Stimulated activated CD4-positive, alpha-beta T cell treated with anti-CD3 and anti-CD28 coated beads, Interleukin-1b, Interleukin-23, amount 100 ng/mL, for 4 hours (primary cell): ENCODE measurements at regions not wholly inside any gene's neighbourhood (a gene's known extent, or its start where the extent isn't known, plus 50 kb on each side); places are given as distances from the start of the nearest gene placed in this dataset.
"Not testable (repeated sequence)": the region's sequence is repeated elsewhere in the genome, so short reads cannot be mapped to it uniquely, and the experiment has no call there.

Experiments
- DNase-seq, 2 donors: peaks; one replicate each; pipeline ENCODE4 v3.0.0-alpha.2; 2020; ENCODE audit warnings: low read depth in 2 of 2

GRCh38 chr6:163747058-163747457 is 332.5 kb downstream of the QKI start:
- DNase-seq = not testable (repeated sequence)

DNA sequence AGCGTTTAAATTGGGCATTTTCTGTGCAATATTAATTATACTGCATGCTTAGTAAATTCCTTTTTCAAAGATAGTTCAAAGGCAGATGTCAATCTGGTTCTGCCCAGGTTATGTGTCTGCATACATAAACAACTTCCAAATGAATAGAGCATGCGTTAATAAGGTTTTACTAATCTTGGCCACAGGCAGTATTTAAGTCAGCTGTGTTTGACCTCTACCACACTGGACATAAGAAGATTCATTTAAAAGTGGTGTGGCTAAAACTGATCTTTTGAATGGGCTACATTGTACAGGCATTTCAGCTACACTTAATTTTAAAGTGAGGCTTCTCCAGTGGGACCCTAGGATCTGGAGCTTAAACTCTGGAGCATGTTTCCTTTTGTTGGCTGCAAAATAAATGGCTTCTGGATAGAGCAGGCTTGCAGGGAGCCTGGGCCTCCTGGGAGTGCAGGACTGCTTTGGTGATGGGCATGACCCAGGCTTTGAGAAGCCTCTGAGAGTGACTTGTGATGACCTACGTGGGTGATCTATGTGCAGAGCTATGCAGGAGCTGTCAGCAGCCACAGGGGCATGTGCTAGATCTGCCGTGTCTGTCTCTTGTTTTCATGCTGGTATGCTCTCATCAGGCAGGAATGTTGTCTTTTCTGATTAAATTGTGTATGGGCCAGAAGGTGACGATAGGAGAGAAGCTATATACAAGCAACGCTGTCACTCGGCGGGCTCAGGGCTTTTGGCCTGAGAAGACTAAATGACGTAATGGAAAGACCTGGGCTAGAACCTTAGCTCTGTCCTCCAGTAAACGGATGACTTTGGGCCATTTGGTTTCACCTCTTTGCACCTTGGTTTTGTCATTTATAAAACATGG is 331.2 kb downstream of the QKI start:
- DNase-seq = no peak

DNA sequence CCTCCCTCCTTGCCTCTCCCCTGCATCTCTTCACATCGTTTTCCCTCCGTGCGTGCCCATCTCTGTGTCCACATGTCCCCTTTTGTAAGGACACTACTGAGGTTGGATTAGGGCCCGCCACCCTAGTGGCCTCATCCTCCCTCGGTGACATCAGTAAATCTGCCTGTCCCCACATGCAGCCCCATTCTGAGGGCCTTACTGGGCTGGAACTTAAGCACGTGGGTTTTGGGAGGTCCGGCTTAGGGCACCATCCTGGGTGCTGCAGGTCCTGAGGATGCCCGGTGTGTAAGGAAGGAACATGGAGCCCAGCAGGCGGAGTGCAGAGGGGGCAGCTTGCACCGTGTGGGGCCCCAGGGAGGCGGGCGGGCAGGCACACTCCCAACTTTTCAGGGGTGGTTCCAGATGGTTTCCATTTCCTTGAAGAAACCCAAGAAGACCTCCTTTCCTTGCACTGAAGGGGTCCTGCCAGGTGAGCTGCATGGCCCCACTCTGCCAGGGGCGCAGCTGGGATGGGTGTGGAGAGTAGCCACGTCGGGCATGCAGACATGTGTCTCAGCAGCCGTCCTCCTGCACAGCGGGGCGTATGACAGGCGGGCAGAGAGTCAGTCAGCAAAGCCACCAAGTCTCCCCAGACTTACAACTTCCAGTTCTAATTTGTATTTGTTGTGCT is 329.9 kb downstream of the QKI start:
- no peak for DNase-seq

DNA sequence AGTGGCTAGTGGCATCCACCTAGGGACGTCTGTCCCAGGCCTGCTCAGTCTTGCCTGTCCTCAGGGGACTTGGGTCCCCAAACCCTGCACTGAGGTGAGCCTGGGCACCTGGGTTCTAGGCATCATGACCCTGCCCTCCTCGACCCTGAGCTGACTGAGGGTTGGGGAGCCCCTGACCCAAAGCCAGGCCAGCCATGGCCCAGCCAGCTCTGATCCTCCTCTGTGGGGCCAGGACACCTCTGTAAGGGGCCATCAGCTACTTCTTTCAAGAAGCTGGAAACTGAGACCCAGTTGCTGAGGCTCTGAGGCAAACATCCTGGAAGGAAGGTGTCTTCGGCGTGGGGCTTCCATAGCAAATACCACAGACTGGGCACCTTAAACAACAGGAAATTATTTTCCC is 329.3 kb downstream of the QKI start:
- no peak for DNase-seq

DNA sequence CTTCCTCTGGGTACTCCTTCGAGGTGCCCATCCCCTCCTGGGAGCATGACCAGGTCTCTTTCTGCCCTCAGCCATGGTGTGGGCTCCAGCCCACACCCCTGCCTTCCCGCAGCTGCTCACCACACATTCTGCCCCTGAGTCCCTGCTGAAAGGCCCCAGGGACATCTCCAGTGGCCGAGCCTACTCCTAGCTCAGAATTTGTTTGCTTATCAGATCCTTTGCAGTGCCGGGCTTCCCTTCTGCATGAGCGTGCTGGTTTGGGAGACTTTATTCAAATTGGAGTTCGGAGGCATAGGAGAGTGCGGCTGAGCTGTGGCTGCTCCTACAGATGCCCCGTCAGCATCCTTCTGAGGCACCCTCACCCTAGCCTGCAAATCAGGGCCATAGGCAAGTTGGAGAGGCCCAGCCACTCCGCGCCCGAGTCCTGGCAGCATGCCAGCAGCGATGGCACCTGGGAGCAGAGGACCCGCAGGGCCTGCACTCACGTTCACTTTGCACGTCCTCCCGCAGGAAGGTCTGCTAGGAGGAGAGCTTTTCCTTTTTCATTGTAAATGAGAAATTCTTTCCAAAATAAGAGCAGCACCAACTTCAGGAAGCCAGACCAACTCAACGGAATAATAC is 327.3 kb downstream of the QKI start:
- no peak for DNase-seq

- no peak for DNase-seq
Measured at GRCh38 chr6:163741342-163741741, 326.8 kb downstream of the QKI start.

- no peak for DNase-seq
Measured at GRCh38 chr6:163739966-163740365, 325.4 kb downstream of the QKI start.

GRCh38 chr6:163739408-163739725 is 324.8 kb downstream of the QKI start:
- no peak for DNase-seq

- no peak for DNase-seq
Measured at GRCh38 chr6:163738725-163739407, 324.3 kb downstream of the QKI start.

DNA sequence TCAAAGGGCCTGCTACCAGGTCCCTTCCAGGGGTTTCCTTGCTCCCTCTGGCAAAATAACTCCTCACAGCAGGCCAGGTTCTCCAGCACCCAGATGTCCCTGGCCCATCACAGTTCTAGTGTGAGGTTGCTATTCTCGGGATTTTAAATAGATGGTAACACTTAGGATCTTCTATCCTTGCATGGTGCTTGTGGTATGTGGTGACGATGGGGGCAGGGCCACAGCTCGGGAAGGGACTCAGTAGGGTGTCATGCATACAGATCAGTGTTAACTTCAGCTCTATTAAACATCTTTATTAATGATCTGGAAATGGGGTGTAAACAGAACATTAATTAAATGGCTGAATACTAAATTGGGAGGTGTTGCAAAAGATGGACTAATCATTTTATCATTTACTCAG is 323.8 kb downstream of the QKI start:
- no peak for DNase-seq

DNA sequence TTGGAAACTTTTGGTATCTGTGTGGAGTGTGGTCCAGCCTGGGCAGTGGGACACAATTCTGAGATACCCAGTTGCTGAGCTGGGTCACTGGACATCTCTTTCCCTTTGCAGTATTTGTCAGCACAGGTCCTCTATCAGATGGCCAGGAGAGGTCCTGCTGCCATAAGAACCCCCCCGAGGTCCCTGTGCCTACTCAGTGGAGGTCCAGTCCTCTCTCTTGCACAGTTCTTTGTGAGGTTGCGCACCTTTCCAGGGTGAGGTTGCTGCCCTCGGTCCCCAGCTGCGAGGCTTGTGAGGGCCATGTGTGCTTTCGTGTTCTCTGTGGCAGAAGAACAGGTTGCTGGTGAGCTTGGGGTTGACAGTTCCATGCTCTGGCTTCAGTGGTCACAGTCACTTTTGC is 320.6 kb downstream of the QKI start:
- DNase-seq = no peak

DNA sequence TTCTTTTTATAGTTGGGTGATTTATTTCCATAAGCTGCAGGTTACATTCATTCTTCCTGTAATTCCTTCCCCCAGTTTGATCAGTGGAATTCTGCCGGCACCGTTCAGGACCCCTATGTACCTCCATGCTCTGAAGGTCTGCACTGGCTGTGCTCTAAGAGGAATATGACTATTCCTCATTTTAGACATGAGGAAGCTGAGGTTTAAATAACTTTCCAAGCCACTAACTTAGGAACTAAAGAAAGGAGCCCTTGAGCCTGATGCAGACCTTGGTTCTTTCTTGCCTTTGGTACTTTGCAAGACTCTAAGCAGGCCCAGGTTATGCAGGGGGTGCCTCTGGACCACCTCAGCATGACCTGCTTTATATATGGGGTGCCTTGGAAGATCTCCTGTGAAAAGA is 318.5 kb downstream of the QKI start:
- no peak for DNase-seq

DNA sequence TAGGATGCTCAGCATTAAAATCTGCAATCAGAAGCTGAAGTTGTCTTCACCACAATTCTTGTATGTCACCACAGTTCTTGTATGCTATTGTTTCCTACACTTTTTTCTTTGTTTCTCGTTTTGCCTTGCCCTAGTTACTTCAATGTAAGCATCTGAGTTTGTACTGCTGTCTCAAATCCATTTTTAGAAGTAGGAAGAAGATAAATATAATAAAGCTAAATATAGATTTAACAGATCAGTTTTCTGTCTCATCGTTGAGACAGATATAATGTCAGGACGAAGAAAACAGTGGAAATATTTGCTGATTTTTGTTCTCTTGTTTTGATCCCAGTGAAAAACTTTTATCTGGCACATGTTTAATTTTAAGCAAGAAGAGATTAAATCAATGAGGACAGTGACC is 318.0 kb downstream of the QKI start:
- no peak for DNase-seq

GRCh38 chr6:163732014-163732351 is 317.5 kb downstream of the QKI start:
- DNase-seq = not testable (repeated sequence)

GRCh38 chr6:163731215-163732013 is 316.9 kb downstream of the QKI start:
- no peak for DNase-seq

DNA sequence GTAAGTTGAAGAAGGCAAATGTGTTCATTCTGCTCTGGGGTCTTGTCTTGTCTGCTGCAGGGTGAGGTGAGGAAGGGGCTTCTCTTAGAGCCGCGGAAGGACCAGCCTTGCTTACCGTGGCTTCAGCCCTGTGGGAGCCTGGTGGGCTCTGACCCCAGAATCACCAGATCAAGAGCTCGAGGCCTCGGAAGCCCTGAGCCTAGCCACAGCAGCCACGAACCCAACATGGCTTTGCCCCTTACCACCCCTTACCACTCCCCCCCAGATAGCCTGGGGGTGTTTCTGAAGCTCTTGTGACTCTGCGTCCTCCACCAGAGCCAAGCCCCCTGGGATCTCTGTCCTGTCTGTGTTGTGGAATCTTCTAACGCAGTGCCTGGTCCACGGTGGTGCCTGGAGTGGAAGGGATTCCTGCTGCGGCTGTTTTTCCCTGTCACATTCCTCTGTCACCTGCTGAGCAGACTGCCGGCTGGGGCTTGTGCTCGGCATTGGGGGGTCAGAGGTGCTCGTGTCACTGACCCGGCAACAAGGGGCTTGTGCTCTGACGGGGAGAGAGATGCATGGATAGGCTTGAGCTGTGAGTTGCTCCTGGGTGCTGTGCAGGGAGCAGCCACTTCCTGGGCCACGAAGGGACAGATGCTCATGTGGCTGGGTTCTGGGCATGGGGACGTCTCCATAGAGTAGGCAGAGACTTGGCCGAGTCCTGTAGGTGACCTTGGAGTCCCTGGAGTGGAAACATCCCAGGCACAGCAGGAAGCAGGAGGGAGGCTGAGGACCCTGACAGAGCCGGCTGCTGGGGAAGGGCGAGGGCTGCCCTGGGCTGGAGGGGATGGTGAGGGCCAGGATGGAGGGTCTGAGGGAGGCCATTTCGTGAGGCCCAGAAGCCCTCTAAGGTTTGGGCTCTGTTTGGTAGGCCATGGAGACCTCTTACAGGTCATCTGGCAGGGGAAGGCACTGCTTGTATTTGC is 316.0 kb downstream of the QKI start:
- no peak for DNase-seq

DNA sequence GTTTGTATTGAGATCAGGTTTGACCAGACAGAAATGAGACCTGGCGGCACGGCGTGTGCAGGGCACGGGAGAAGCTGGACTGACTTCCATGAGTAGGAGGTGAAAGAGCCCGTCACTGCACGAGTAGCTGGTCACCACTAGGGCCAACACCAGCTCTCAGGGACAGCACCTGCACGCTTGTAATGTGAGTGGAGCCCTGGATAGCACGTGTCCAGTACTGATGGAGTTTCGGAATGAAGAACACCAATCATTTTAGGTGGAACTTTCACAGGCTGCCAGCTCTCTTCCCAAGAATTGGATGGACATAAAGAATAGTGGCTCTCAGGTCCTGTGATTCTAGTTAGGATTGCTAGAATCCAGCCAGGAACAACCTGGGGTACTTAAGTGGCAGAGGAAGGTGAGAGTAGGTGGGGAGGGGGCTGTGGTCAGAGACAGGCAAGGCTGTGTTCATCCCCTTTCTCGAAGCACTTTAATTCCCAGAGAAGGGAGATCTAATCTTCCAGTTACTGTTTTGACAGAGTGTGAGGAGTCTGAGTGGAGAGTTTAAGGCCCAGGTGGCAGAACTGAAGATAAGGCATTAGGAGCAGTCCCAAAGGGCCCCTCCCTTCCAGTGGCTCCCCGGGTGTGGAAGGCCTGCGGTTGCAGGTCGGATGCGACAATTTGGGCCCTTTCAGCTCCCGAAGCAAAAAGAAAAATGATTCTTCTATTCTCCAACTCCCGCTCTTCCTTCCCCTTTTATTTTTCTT is 314.8 kb downstream of the QKI start:
- DNase-seq = no peak

DNA sequence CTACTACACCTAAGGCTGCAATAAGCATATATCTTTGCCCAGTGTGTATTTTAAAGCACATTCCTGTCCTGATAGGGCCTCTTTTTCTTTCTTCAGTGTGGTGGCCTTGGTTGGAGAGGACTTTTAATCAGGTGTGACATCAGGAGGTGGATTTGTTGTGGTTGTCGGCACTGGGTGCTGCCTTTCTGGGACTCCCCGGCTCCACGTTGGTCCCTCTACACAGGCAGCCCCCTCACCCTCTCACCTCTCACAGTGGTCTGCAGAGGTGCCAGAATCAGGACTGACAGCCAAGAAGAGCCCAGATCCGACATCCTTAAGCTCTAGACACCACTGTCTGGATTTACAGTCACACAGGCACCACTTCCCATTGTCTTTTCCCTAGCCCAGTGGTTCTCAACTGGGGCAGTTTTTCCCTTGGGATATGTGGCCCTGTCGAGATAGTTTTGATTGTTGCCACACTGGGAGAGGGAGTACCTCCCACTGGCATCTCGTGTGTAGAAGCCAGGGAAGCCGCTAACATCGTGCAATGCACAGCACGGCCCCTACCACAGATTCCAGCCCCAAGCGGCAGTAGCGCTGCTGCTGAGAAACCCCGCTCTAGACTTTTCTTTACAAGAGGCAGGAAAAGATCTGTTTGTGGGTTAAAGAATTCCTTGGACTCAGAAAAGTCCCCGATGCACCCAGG is 314.1 kb downstream of the QKI start:
- no peak for DNase-seq

- DNase-seq = no peak
Measured at GRCh38 chr6:163726037-163726695, 311.6 kb downstream of the QKI start.
